GM12864 (cell line): ENCODE measurements at regions not wholly inside any gene's neighbourhood (a gene's known extent, or its start where the extent isn't known, plus 50 kb on each side); places are given as distances from the start of the nearest gene placed in this dataset.

Source experiments
- DNase-seq: peaks from one replicate; pipeline ENCODE4 v3.0.0-alpha.2; 2011; ENCODE audit warnings: low read depth
- H3K4me3 ChIP-seq: 2 replicates; pipeline ENCODE4 v1.5.1; 2011; ENCODE audit warnings: mild to moderate bottlenecking, low read depth, low read length, control low read depth
- TF ChIP-seq, protein P1 (sequence below): IDR thresholded peaks from 2 replicates; pipeline ENCODE4 v1.5.1; 2011; ENCODE audit warnings: low read depth, mild to moderate bottlenecking, moderate library complexity, low read length, control low read depth, inconsistent platforms; ENCODE audit errors: missing control alignments

DNA sequence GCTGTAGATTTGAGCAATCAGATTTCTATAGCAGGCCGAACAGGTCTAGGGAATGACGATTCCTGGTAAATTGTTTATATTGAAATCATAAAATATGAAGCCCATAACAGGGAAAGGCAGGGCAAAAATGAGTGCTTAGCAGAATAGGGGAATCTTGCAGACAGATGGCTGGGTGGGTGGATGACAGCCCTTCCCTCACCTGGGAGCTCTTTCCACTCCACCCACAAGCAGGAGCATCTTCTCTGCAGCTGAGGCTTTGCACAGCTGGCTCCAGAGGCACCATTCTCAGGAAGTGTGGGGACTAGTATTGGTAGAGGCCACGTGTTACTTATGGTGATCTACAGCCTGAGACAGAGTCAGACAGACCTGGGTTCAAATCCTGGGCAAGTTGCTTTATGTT is 55.9 kb upstream of the SYN2 start:
- H3K4me3 ChIP-seq = no peak overlapping the region
- TF ChIP-seq, protein P1, sequence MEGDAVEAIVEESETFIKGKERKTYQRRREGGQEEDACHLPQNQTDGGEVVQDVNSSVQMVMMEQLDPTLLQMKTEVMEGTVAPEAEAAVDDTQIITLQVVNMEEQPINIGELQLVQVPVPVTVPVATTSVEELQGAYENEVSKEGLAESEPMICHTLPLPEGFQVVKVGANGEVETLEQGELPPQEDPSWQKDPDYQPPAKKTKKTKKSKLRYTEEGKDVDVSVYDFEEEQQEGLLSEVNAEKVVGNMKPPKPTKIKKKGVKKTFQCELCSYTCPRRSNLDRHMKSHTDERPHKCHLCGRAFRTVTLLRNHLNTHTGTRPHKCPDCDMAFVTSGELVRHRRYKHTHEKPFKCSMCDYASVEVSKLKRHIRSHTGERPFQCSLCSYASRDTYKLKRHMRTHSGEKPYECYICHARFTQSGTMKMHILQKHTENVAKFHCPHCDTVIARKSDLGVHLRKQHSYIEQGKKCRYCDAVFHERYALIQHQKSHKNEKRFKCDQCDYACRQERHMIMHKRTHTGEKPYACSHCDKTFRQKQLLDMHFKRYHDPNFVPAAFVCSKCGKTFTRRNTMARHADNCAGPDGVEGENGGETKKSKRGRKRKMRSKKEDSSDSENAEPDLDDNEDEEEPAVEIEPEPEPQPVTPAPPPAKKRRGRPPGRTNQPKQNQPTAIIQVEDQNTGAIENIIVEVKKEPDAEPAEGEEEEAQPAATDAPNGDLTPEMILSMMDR = no peak
- DNase-seq = no peak

GRCh38 chr3:11948866-11949265 is 55.3 kb upstream of the SYN2 start:
- no peak overlapping the region for H3K4me3 ChIP-seq
- no peak for DNase-seq
- TF ChIP-seq, protein P1 = no peak

DNA sequence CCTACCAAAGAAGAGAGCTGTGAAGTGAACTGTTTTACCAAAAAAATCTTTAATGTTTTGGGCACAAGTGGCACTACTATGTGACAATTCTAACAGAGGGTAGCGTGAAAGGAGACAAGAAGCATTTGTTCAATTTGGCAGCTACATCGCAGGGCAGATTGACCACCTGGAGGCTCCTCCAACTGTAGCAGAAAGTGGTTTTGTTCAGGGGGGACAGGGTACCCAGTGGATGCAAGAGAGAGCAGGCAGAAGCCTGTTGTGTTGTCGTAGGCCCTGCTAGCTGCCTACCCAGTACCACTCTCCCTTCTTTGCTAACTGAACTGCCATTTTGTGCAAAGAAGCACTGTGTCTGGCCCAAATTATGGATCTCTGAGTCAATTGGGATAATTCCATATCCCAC is 54.8 kb upstream of the SYN2 start:
- no peak overlapping the region for H3K4me3 ChIP-seq
- TF ChIP-seq, protein P1 = no peak
- no peak for DNase-seq

GRCh38 chr3:11950576-11950975 is 53.6 kb upstream of the SYN2 start:
- TF ChIP-seq, protein P1 = no peak
- no peak overlapping the region for H3K4me3 ChIP-seq
- DNase-seq = no peak

DNA sequence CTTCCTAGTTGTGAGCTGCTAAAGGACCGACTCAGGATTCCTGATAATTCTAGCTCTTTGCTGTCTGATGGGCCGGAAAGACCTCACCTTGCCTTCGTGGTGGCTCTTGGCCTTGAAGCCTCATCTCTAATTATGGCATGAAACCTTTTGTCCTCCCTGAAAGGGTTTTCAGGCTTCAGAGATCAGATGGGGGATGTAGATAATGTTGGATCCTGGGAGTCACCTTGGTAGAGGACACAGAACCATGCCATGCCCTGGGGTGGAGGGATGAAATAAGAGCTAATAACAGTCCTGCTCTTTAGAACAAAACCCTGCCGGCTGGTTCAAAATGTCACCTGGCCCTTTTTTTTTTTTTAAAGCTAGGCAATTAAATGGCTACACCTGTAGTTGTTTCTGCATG is 50.8 kb upstream of the SYN2 start:
- H3K4me3 ChIP-seq = no peak overlapping the region
- TF ChIP-seq, protein P1 = no peak
- no peak for DNase-seq

DNA sequence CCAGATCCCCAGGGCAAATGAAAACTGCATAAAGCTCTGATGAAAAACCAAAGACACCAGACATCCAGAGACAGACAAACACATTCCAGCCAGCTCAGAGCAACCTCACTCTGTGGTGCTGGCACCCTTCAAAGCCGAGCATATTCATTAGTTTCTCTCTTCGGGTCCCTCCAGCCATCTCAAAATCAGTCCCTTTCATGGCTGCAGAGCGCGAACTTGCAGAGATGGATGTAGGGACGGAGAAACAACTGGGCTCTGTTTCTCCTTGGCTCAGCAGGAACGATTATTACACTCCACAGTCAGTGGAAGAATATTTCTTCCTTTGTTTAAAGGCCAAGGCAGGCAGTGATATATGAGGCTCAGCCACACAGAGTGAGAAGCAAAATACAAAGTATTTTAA is 50.4 kb upstream of the SYN2 start:
- TF ChIP-seq, protein P1 = no peak
- H3K4me3 ChIP-seq = no peak overlapping the region
- DNase-seq = no peak

GRCh38 chr3:11954312-11954934 is 49.8 kb upstream of the SYN2 start:
- H3K4me3 ChIP-seq = no peak overlapping the region
- TF ChIP-seq, protein P1 = no peak
- DNase-seq = no peak
